Activated CD8-positive, alpha-beta T cell treated with anti-CD3 and anti-CD28 coated beads, Interleukin-2, amount 10 ng/mL, durations not matched to agents 7 days and 5 days (primary cell): ENCODE measurements at regions not wholly inside any gene's neighbourhood (a gene's known extent, or its start where the extent isn't known, plus 50 kb on each side); places are given as distances from the start of the nearest gene placed in this dataset.

ENCODE experiments used
- ATAC-seq: fragments of 150-1000 bp; cut with Tn5 transposase; one replicate; pipeline ENCODE4 v1.10.0; 2021; ENCODE audit warnings: moderate library complexity
- CTCF ChIA-PET: fragments of 350-600 bp; sonication (Branson Sonifier 250); formaldehyde crosslinking; loops from one replicate; lab custom pipeline; 2021; ENCODE audit warnings: antibody characterized with exemption; lab: Charles Lee
- POLR2A ChIA-PET: fragments of 350-600 bp; sonication (Branson Sonifier 250); formaldehyde crosslinking; loops from one replicate; lab custom pipeline; 2021; ENCODE audit warnings: antibody characterized with exemption; lab: Charles Lee
- DNase-seq: peaks from one replicate; pipeline ENCODE4 v3.0.0-alpha.2; 2020
- H3K27ac Mint-ChIP-seq: one replicate; pipeline ENCODE4 v1.8.0; 2021; ENCODE audit warnings: mild to moderate bottlenecking, mixed read lengths
- H3K27me3 Mint-ChIP-seq: one replicate; pipeline ENCODE4 v1.8.0; 2021; ENCODE audit warnings: low read depth, mixed read lengths
- H3K36me3 Mint-ChIP-seq: one replicate; pipeline ENCODE4 v1.8.0; 2021; ENCODE audit warnings: low read depth, mixed read lengths
- H3K4me1 Mint-ChIP-seq: one replicate; pipeline ENCODE4 v1.8.0; 2021; ENCODE audit warnings: low read depth, mixed read lengths
- H3K4me3 Mint-ChIP-seq: one replicate; pipeline ENCODE4 v1.8.0; 2021; ENCODE audit warnings: mild to moderate bottlenecking, mixed read lengths
- H3K9me3 Mint-ChIP-seq: one replicate; pipeline ENCODE4 v1.8.0; 2022; ENCODE audit warnings: mixed read lengths; ENCODE audit not compliant: insufficient read depth

DNA sequence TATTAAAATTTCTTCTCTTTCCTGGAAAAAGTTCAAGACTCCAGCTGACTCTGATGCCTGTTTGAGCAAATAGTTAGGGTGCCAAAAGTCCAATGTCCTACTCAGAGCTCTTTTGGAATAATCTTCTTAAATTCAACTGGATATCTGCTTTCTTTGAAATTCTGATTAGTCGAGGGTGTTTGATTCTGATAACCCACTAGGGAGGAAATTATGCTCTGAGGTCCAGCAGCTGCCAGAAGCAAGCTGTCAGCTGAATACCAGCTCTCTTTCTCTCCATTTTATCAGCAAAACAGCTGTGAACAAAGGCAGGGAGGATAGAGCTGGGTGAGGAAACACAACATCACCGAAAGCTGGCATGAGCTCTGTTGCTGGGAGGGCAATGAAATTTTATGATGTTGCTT lies 141.5 kb downstream of the CAND1 start:
- DNase-seq (no peak), ATAC-seq (no peak)
- Mint-ChIP-seq H3K4me3 (no peak overlapping the region), H3K9me3 (peaks cover 3% of the 10 kb centered on the region), H3K27ac (no peak overlapping the region), H3K4me1 (no peaks in the 10 kb centered on the region), H3K36me3 (no peaks in the 10 kb centered on the region), H3K27me3 (peaks cover 2% of the 10 kb centered on the region)
- POLR2A ChIA-PET: no interaction called here
- CTCF ChIA-PET: interaction anchor here (1.0 kb wide), 1 partner anchor 59 kb away, joined by 3 read pairs; no protein-coding TSS in a partner anchor

DNA sequence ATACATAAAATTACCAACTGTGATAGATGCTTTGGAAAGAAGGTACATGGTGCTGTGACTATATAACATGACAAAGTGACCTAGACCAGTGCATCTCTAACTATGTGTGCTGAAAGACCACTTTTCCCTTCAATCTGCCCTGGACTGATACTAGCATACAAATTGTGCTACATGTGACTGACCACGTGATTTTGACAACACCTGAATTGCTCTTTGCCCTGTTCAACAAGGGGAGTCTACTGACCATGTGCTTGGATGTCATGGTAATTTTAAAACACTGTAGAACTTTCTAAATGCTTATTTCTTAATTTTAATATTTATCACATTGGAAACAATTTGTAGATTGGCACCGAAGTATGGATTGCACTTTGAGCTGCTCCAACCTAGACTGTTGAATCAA lies 142.4 kb downstream of the CAND1 start:
- POLR2A ChIA-PET: no interaction called here
- Mint-ChIP-seq H3K27ac (no peak overlapping the region), H3K36me3 (no peaks in the 10 kb centered on the region), H3K9me3 (peaks cover 3% of the 10 kb centered on the region), H3K27me3 (peaks cover 2% of the 10 kb centered on the region), H3K4me3 (no peak overlapping the region), H3K4me1 (no peaks in the 10 kb centered on the region)
- CTCF ChIA-PET: no interaction called here
- DNase-seq (no peak), ATAC-seq (no peak)

DNA sequence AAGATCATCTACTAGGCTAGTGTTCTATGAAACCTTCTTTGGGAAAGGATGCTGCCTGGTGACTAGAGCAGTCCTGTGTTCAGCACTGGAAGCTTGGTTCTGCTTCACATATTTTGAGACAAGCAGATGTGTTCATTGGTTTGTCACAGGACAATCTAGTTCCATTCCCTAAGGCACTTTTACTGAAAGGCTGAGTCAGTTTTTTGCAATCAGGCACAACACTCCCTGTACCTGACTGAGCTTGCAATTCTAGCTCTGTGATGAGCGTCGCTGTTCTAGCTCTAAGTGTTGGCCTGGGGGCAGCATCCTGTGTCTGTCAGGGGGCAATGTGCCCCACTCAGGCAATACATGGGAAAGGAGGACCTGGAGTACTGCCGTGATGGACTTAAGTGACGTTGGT lies 144.4 kb downstream of the CAND1 start:
- DNase-seq (no peak), ATAC-seq (no peak)
- Mint-ChIP-seq H3K27ac (no peak overlapping the region), H3K4me1 (no peaks in the 10 kb centered on the region), H3K4me3 (no peak overlapping the region), H3K9me3 (peaks cover 3% of the 10 kb centered on the region), H3K36me3 (no peaks in the 10 kb centered on the region), H3K27me3 (no peaks in the 10 kb centered on the region)
- ChIA-PET POLR2A (no interaction called here), CTCF (interaction anchor here (1.0 kb wide), 1 partner anchor 560 kb away, joined by 3 read pairs; no protein-coding TSS in a partner anchor)

DNA sequence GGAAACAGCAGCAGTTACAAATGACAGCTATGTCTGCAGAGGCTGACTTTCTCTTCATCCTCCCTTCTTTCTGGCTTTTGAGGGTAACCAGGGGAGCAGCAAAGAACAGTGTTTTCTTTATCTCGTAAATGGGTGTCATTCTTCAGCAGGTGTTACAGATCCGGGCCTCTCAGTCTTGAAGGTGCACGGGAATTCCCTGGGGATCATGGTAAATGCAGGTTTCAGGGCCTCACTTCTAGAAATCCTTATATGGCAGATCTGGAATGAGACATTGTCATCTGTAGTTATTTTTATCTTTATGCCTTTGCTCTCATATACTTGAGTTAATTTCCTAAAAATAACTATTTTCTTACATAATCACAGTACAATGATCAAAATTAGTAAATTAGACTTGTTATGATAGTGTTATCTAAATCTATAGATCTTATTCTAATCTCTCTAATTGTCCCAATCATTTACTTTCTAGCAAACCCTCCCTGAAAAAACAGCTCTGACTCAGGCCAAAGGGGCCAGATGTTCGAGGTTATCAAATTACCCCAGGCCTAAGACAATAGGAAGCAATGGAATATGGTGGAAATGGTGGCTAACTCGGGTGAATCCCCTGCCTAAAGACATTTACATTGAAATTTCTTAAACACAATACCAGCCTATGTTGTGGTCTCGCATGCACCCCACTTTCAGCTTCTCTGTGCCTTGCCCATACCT lies 145.0 kb downstream of the CAND1 start:
- Mint-ChIP-seq H3K27me3 (no peaks in the 10 kb centered on the region), H3K36me3 (no peaks in the 10 kb centered on the region), H3K4me1 (no peaks in the 10 kb centered on the region), H3K27ac (no peak overlapping the region), H3K4me3 (no peak overlapping the region), H3K9me3 (no peaks in the 10 kb centered on the region)
- CTCF ChIA-PET: interaction anchor here (1.0 kb wide), 1 partner anchor 559 kb away, joined by 3 read pairs; no protein-coding TSS in a partner anchor
- DNase-seq (no peak), ATAC-seq (no peak)
- POLR2A ChIA-PET: no interaction called here

DNA sequence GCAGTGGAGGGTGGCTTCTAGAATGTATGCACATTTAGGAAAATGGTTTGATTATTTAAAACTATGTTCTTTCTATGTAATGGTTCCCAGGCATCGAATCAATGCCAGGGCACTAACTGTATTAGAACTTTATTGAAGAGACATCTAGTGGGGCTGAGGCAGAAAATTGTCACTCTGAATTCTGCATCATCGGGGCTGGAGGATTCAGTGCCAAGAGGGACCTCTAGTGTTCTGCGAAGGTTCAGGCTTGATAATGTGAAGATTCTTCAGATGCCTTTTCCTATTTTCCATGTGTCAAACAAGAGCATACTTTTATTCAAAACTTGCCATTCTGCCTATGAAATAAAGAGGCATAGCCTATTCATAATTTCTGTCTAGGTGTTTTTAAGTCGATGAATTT lies 146.3 kb downstream of the CAND1 start:
- no peak overlapping the region for H3K27ac Mint-ChIP-seq
- no peak overlapping the region for H3K4me3 Mint-ChIP-seq
- no peaks in the 10 kb centered on the region for H3K36me3 Mint-ChIP-seq
- H3K9me3 Mint-ChIP-seq: no peaks in the 10 kb centered on the region
- ATAC-seq (no peak), DNase-seq (no peak)
- ChIA-PET POLR2A (no interaction called here), CTCF (no interaction called here)
- no peaks in the 10 kb centered on the region for H3K4me1 Mint-ChIP-seq
- no peaks in the 10 kb centered on the region for H3K27me3 Mint-ChIP-seq

DNA sequence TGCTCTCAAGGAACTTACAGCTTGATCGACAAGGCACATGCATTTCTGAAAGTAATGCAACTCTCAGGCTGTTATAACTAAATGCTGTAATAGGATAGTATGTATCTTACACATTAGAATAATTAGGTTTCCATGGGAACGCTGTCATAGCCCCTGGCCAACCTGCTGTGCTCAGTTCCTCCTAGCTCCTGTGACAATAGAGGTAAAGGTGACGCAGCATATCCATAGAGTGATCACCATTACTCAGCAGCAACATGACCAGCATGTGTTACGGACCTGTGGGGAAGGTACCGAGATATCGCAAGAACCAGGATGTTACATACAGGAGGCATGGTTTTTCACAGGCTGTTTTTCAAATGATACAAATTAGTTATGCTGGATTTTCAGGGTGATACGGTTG lies 150.7 kb downstream of the CAND1 start:
- Mint-ChIP-seq H3K4me3 (no peak overlapping the region), H3K36me3 (no peaks in the 10 kb centered on the region), H3K27me3 (no peaks in the 10 kb centered on the region), H3K9me3 (no peaks in the 10 kb centered on the region), H3K27ac (no peak overlapping the region), H3K4me1 (no peaks in the 10 kb centered on the region)
- POLR2A ChIA-PET: no interaction called here
- no peak for ATAC-seq
- CTCF ChIA-PET: no interaction called here
- no peak for DNase-seq

DNA sequence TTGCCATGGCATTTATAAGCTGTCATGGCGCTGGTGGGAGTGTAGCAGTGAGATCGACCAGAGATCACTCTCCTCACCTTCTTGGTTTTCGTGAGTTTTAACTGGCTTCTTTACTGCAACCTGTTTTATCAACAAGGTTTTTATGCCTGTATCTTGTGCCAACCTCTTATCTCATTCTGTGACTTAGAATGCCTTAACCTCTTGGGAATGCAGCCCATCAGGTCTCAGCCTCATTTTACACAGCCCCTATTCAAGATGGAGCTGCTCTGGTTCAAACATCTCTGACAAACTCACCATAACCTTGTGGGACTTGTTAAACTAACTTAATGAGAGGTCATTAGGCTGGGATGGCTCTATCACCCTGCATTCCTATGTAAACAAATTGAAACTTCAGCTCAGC lies 151.3 kb downstream of the CAND1 start:
- DNase-seq (no peak), ATAC-seq (no peak)
- H3K27me3 Mint-ChIP-seq: no peaks in the 10 kb centered on the region
- no peak overlapping the region for H3K27ac Mint-ChIP-seq
- CTCF ChIA-PET: no interaction called here
- no peaks in the 10 kb centered on the region for H3K4me1 Mint-ChIP-seq
- POLR2A ChIA-PET: no interaction called here
- no peaks in the 10 kb centered on the region for H3K36me3 Mint-ChIP-seq
- H3K9me3 Mint-ChIP-seq: no peaks in the 10 kb centered on the region
- H3K4me3 Mint-ChIP-seq: no peak overlapping the region

DNA sequence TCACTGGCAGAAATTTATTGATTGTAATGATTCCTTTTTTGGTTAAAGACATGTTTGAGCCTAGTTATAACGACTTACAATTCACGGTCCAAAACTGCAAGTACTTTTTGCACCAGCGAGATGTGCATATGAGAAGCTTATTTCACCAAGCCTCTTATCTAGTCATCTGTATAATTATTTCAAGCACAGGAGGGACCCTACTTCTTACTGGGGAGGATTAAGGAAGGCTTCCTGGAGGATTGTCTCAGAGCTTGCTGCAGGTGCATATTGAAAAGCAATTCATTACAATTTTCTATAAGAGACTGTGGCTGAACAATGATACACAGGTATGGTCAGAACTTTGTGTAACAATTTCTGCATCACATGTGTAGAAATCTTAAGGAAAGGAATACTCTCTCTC lies 152.9 kb downstream of the CAND1 start:
- H3K4me3 Mint-ChIP-seq: no peak overlapping the region
- H3K27ac Mint-ChIP-seq: no peak overlapping the region
- H3K9me3 Mint-ChIP-seq: no peaks in the 10 kb centered on the region
- DNase-seq (no peak), ATAC-seq (no peak)
- peaks cover 2% of the 10 kb centered on the region for H3K4me1 Mint-ChIP-seq
- ChIA-PET POLR2A (no interaction called here), CTCF (interaction anchor here (1.1 to 1.2 kb wide), 2 partner anchors 19 to 66 kb away, joined by 3 read pairs; no protein-coding TSS in a partner anchor)
- no peaks in the 10 kb centered on the region for H3K36me3 Mint-ChIP-seq
- no peaks in the 10 kb centered on the region for H3K27me3 Mint-ChIP-seq

DNA sequence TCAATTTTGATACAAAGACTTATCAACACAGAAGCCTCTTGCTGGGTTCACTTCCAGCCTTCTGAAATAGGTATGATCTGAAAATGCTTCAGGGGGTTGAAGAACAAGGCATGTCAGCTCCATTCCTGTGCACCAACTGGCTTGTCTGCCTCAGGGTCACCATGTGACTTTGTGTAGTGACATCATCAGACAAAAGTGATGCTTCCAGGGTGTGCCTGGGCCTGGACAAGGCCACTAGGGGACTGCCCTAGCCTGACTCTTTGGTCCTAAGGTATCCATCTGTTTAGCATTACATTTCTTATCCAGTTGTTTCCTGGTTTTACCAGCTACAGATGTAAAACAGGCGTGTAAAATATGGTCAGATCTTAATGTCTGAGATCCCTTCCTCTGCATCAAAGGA lies 155.6 kb downstream of the CAND1 start:
- Mint-ChIP-seq H3K9me3 (no peaks in the 10 kb centered on the region), H3K27ac (no peak overlapping the region), H3K27me3 (no peaks in the 10 kb centered on the region), H3K4me3 (no peak overlapping the region), H3K4me1 (peaks cover 2% of the 10 kb centered on the region), H3K36me3 (no peaks in the 10 kb centered on the region)
- ATAC-seq (no peak), DNase-seq (no peak)
- CTCF ChIA-PET: interaction anchor here (1.1 kb wide), 1 partner anchor 17 kb away, joined by 3 read pairs; no protein-coding TSS in a partner anchor
- POLR2A ChIA-PET: no interaction called here

DNA sequence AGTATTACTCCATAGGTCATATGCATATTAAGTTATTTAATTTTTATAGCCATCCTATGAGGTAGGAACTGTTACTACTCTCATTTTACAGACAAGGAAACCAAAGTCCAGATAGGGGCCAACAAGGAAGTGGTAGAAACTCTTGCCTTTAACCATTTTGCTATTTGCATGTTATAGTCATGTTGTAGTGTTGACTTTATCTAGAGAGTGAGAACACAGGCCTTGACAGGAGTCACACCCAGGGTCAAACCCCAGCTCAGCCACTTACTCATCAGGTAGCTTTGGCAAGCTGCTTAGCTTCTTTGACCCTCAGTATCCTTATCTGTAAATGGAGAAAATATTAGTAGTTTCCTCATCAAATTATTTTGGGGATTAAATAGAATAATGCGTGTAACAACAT lies 156.2 kb downstream of the CAND1 start:
- Mint-ChIP-seq H3K27ac (no peak overlapping the region), H3K4me1 (peaks cover 2% of the 10 kb centered on the region), H3K4me3 (no peak overlapping the region), H3K36me3 (no peaks in the 10 kb centered on the region), H3K27me3 (no peaks in the 10 kb centered on the region), H3K9me3 (no peaks in the 10 kb centered on the region)
- CTCF ChIA-PET: interaction anchor here (1.1 kb wide), 1 partner anchor 16 kb away, joined by 3 read pairs; no protein-coding TSS in a partner anchor
- POLR2A ChIA-PET: no interaction called here
- ATAC-seq (no peak), DNase-seq (no peak)

DNA sequence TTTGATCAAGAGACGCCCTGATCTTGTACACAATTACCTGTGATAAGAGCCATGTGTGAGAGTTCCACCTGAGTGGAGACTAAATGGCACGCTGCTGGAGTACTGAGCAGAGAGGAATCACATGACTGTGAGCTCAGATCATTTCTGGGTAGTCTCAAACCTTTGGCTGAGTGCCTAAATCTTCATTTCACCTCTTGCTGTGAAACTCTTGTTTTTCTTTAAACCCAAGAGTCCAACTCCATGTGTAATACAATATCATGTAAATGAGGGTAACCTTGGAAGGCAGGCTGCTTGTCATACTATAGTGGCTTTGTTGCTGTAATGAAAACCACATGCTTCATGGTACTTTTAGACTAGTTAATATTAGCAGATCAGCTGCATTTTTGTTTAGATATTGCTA lies 156.9 kb downstream of the CAND1 start:
- Mint-ChIP-seq H3K27ac (no peak overlapping the region), H3K36me3 (no peaks in the 10 kb centered on the region), H3K27me3 (no peaks in the 10 kb centered on the region), H3K4me1 (peaks cover 2% of the 10 kb centered on the region), H3K9me3 (no peaks in the 10 kb centered on the region), H3K4me3 (no peak overlapping the region)
- DNase-seq: no peak
- CTCF ChIA-PET: no interaction called here
- no peak for ATAC-seq
- POLR2A ChIA-PET: no interaction called here

DNA sequence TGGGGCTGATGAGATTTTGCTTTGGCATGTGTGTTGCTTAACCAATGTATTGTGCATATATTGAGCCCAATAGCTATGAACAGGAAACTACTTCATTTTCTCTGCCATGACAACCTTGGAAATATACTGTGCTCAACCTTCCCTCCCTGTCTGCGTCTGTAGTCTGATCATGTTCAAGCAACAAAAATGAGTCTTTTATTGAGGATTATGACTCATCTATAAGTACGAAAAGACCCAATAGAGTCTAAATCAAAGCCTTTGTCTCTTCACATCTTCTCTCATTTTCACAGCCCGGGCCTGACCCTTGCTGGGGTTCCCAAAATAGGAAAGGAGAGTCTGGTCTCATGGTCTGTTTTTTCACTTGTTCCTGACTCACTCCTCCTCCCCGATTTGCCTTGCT lies 158.2 kb downstream of the CAND1 start:
- Mint-ChIP-seq H3K36me3 (no peaks in the 10 kb centered on the region), H3K9me3 (no peaks in the 10 kb centered on the region), H3K27ac (no peak overlapping the region), H3K27me3 (no peaks in the 10 kb centered on the region), H3K4me1 (peaks cover 2% of the 10 kb centered on the region), H3K4me3 (no peak overlapping the region)
- ChIA-PET POLR2A (no interaction called here), CTCF (no interaction called here)
- DNase-seq (no peak), ATAC-seq (no peak)
